ENCODE measurements at regions not wholly inside any gene's neighbourhood (a gene's known extent, or its start where the extent isn't known, plus 50 kb on each side); places are given as distances from the start of the nearest gene placed in this dataset.

DNA sequence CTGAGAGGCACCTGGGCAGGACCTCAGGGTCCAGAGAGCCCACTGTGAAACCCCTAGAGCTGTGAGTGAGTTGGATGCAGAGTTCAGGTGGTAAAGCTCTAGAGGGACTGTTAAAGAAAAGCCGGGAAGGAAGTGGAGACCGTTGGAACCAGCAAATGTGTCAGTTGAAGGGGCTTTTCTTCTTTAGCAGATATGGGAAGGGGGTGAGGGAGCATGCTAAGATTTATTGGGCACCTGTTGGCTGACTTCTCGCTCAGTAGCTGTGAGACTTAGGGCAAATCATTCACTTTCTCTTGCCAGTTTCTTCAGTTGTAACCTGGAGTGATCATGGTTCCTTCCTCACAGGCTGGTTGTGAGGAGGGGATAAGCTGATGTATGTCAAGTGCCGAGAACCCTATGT lies 287.7 kb downstream of the DHX35 start (continued):
- TF ChIP-seq, protein P1, sequence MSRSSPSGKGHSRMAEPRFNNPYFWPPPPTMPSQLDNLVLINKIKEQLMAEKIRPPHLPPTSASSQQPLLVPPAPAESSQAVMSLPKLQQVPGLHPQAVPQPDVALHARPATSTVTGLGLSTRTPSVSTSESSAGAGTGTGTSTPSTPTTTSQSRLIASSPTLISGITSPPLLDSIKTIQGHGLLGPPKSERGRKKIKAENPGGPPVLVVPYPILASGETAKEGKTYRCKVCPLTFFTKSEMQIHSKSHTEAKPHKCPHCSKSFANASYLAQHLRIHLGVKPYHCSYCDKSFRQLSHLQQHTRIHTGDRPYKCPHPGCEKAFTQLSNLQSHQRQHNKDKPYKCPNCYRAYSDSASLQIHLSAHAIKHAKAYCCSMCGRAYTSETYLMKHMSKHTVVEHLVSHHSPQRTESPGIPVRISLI (tag by site-specific recombination; IDR thresholded peaks at IDR 0.05), result no peak
- TF ChIP-seq ZNF629 (tag by site-specific recombination; IDR thresholded peaks at IDR 0.05) (no peak), KLF9 (tag by site-specific recombination; IDR thresholded peaks at IDR 0.05; ENCODE audit: low read depth) (no peak), ZXDB (tag by site-specific recombination; IDR thresholded peaks at IDR 0.05) (no peak), ZNF302 (tag by site-specific recombination; IDR thresholded peaks at IDR 0.05; ENCODE audit: low read depth) (no peak)

DNA sequence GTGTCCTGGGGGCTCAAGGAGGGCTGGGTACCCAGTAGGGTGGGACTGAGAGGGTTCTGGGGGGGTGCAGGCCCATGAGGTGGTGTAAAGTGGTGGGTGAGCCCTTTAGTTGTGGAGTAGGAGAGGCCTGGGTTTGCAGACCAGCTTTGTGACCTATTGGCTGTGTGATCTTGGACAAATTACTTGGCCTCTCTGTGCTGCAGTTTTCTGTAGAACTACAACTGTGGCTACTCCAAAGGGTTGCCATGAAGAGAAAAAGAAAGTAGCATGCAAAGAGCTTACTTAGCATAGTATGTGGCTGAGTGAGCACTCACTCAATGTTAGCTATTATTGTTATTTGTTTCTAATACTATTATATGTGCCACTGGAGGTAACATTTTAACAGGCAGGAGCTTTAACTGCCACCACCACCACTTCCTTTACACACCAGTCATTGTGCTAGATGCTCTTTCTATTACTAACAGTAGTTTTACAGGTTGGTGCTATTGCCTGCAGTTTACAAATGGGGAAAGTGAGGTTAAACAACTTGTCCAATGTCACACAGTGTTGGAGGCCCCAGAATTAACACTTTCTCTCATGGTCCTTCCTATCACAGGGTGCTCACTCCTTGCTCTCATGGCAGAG lies 286.8 kb downstream of the DHX35 start:
- Histone ChIP-seq H3K4me1 (ENCODE audit: control insufficient read depth, insufficient read depth, low read length) (no peaks in the 10 kb centered on the region), H3K4me3 (ENCODE audit: low read depth, low read length) (no peak overlapping the region), H3K9me3 (ENCODE audit: control insufficient read depth, insufficient read depth, low read depth, low read length) (no peaks in the 10 kb centered on the region), H3K36me3 (ENCODE audit: control insufficient read depth in 2 of 2, insufficient read depth in 1 of 2, low read length in 2 of 2) (no peaks in the 10 kb centered on the region), H3K27ac (ENCODE audit: extremely low read depth, low read depth, low read length) (no peak overlapping the region)
- POLR2A ChIA-PET, result no interaction called here
- CTCF ChIA-PET, result interaction anchor here (0.9 kb wide), 1 partner anchor 150 kb away, joined by 3 read pairs; no protein-coding TSS in a partner anchor
- no peak for TF ChIP-seq ZNF558 (tag by site-specific recombination; IDR thresholded peaks at IDR 0.05)
- TF ChIP-seq ZNF423 (tag by site-specific recombination; IDR thresholded peaks at IDR 0.05), result no peak
- no peak for TF ChIP-seq ZNF274 (IDR thresholded peaks at IDR 0.05; ENCODE audit: low read length)
- no peak for TF ChIP-seq ZNF274 (tag by site-specific recombination; IDR thresholded peaks at IDR 0.05; ENCODE audit: borderline replicate concordance)
- no peak for TF ChIP-seq ZNF664 (tag by site-specific recombination; IDR thresholded peaks at IDR 0.05)
- no peak for TF ChIP-seq ZNF138 (tag by site-specific recombination; IDR thresholded peaks at IDR 0.05; ENCODE audit: borderline replicate concordance)
- TF ChIP-seq, protein P2, sequence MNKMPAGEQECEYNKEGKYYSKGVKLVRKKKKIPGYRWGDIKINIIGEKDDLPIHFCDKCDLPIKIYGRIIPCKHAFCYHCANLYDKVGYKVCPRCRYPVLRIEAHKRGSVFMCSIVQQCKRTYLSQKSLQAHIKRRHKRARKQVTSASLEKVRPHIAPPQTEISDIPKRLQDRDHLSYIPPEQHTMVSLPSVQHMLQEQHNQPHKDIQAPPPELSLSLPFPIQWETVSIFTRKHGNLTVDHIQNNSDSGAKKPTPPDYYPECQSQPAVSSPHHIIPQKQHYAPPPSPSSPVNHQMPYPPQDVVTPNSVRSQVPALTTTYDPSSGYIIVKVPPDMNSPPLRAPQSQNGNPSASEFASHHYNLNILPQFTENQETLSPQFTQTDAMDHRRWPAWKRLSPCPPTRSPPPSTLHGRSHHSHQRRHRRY (tag by site-specific recombination; IDR thresholded peaks at IDR 0.05), result no peak

DNA sequence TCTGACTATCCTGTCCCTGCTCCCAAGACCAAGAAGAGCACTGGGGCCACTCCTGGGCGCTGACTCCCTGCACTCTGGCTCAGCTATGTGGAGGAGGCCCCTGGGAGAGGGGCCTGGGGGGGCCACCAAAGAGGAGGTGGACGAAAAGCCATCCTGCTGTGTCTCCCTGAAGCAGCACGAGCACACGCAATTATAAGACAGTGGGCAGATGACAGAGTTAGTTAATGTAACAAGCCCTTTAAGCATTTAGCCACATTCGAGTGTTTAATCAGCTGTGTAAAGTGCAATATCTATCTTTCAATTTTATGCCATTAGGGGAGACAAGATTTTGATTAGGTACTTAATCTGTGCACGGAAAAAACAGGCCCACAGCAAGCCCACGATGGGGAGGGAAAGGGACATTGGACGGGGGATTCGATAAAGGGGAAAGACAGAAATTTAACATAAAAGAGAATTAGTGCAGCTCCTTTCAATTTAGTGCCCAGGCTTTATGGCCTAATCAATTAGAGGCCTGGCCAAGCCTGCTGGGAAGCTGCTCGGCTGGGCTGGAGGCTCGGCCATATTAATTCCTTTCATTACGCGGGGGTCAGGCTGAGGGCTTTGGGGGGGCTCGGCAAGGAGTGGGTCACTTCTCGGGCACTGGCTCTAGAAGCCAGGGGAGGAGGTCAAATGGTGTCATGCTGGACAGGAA lies 286.2 kb downstream of the DHX35 start:
- ChIA-PET POLR2A (no interaction called here), CTCF (interaction anchor here (0.9 to 2.0 kb wide), 2 partner anchors 16 to 151 kb away, joined by 3 to 6 read pairs; no protein-coding TSS in a partner anchor)
- Histone ChIP-seq H3K4me3 (ENCODE audit: low read depth, low read length) (no peak overlapping the region), H3K36me3 (ENCODE audit: control insufficient read depth in 2 of 2, insufficient read depth in 1 of 2, low read length in 2 of 2) (no peaks in the 10 kb centered on the region), H3K4me1 (ENCODE audit: control insufficient read depth, insufficient read depth, low read length) (no peaks in the 10 kb centered on the region), H3K9me3 (ENCODE audit: control insufficient read depth, insufficient read depth, low read depth, low read length) (no peaks in the 10 kb centered on the region), H3K27ac (ENCODE audit: extremely low read depth, low read depth, low read length) (no peak overlapping the region)
- TF ChIP-seq ZNF157 (tag by site-specific recombination; IDR thresholded peaks at IDR 0.05), result no peak
- no peak for TF ChIP-seq ZNF596 (tag by site-specific recombination; IDR thresholded peaks at IDR 0.05)
- TF ChIP-seq OSR2 (tag by site-specific recombination; IDR thresholded peaks at IDR 0.05), result no peak
- TF ChIP-seq ZNF133 (tag by site-specific recombination; IDR thresholded peaks at IDR 0.05), result no peak
- no peak for TF ChIP-seq ZNF837 (tag by site-specific recombination; IDR thresholded peaks at IDR 0.05)
- no peak for TF ChIP-seq ZSCAN23 (tag by site-specific recombination; IDR thresholded peaks at IDR 0.05)
- TF ChIP-seq ZNF768 (tag by site-specific recombination; IDR thresholded peaks at IDR 0.05), result no peak
- no peak for TF ChIP-seq ZNF747 (tag by site-specific recombination; IDR thresholded peaks at IDR 0.05)
- TF ChIP-seq, protein P3, sequence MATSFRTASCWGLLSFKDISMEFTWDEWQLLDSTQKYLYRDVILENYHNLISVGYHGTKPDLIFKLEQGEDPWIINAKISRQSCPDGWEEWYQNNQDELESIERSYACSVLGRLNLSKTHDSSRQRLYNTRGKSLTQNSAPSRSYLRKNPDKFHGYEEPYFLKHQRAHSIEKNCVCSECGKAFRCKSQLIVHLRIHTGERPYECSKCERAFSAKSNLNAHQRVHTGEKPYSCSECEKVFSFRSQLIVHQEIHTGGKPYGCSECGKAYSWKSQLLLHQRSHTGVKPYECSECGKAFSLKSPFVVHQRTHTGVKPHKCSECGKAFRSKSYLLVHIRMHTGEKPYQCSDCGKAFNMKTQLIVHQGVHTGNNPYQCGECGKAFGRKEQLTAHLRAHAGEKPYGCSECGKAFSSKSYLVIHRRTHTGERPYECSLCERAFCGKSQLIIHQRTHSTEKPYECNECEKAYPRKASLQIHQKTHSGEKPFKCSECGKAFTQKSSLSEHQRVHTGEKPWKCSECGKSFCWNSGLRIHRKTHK (tag by site-specific recombination; IDR thresholded peaks at IDR 0.05), result no peak
- TF ChIP-seq ZNF664 (tag by site-specific recombination; IDR thresholded peaks at IDR 0.05), result no peak
- TF ChIP-seq WT1 (tag by site-specific recombination; IDR thresholded peaks at IDR 0.05), result no peak
- no peak for TF ChIP-seq ZNF24 (tag by site-specific recombination; IDR thresholded peaks at IDR 0.05)

Measured in HEK293 (cell line).